ENCODE measurements at regions not wholly inside any gene's neighbourhood (a gene's known extent, or its start where the extent isn't known, plus 50 kb on each side); places are given as distances from the start of the nearest gene placed in this dataset.

GRCh38 chr14:53744857-53745256 lies 211.8 kb downstream of the BMP4 start:
- TF ChIP-seq CTCF (conservative IDR thresholded peaks at IDR 0.05 in 1 of 2, IDR thresholded peaks at IDR 0.05 in 1 of 2; ENCODE audit: extremely low read depth in 1 of 2, insufficient read depth in 1 of 2, low read depth in 1 of 2, low read length in 2 of 2) (no peak), EZH2 (IDR thresholded peaks at IDR 0.05; ENCODE audit: borderline replicate concordance, low read length) (no peak)
